HEK293T (cell line): ENCODE measurements at regions not wholly inside any gene's neighbourhood (a gene's known extent, or its start where the extent isn't known, plus 50 kb on each side); places are given as distances from the start of the nearest gene placed in this dataset.
A peak's percentile ranks its signal among the peaks of the same experiment; 100 is the strongest.

Source experiments
- ARNT ChIP-seq: fragments of 450-650 bp; IDR thresholded peaks from 2 replicates; pipeline ENCODE4 v1.6.1; 2017; ENCODE audit warnings: mild to moderate bottlenecking
- BHLHE40 ChIP-seq: fragments of 450-650 bp; IDR thresholded peaks from 2 replicates; pipeline ENCODE4 v1.6.1; 2016; ENCODE audit warnings: mild to moderate bottlenecking, moderate library complexity, borderline replicate concordance
- FOXA1 ChIP-seq: fragments of 450-650 bp; IDR thresholded peaks from 2 replicates; pipeline ENCODE4 v1.6.1; 2016; ENCODE audit warnings: mild to moderate bottlenecking
- FOXK2 ChIP-seq: fragments of 450-650 bp; IDR thresholded peaks from 2 replicates; pipeline ENCODE4 v1.6.1; 2016; ENCODE audit warnings: mild to moderate bottlenecking
- HDGF ChIP-seq: fragments of 450-650 bp; IDR thresholded peaks from 2 replicates; pipeline ENCODE4 v1.6.1; 2017; ENCODE audit warnings: antibody characterized with exemption, borderline replicate concordance
- L3MBTL2 ChIP-seq: fragments of 450-650 bp; conservative IDR thresholded peaks from 2 replicates; pipeline ENCODE4 v1.6.1; 2016; ENCODE audit warnings: mild to moderate bottlenecking
- LEF1 ChIP-seq: fragments of 450-650 bp; IDR thresholded peaks from 2 replicates; pipeline ENCODE4 v1.6.1; 2017; ENCODE audit warnings: mild to moderate bottlenecking, borderline replicate concordance
- PKNOX1 ChIP-seq: fragments of 450-650 bp; IDR thresholded peaks from 2 replicates; pipeline ENCODE4 v1.6.1; 2016
- SP1 ChIP-seq: fragments of 450-650 bp; IDR thresholded peaks from 2 replicates; pipeline ENCODE4 v1.6.1; 2017
- ZNF384 ChIP-seq: fragments of 450-650 bp; IDR thresholded peaks from 2 replicates; pipeline ENCODE4 v1.6.1; 2016

- TF ChIP-seq PKNOX1 = no peak
- 0 out of 2 replicates have a peak, but pooled peaks have one; percentile 13 for TF ChIP-seq L3MBTL2
- TF ChIP-seq SP1 = no peak
- no peak for TF ChIP-seq ARNT
- TF ChIP-seq FOXK2 = no peak
- no peak for TF ChIP-seq HDGF
- TF ChIP-seq FOXA1 = peak; percentile 53; the same call in 1 of the 2 replicates
- no peak for TF ChIP-seq LEF1
- no peak for TF ChIP-seq ZNF384
- TF ChIP-seq BHLHE40 = no peak
These were observed 170.5 kb downstream of the NDUFA12 start for GRCh38 chr12:94832780-94833681.
